IPS-18a (cell line): ENCODE measurements at regions not wholly inside any gene's neighbourhood (a gene's known extent, or its start where the extent isn't known, plus 50 kb on each side); places are given as distances from the start of the nearest gene placed in this dataset.
"Not testable (repeated sequence)": the region's sequence is repeated elsewhere in the genome, so short reads cannot be mapped to it uniquely, and the experiment has no call there.

Source experiments
- H3K27ac ChIP-seq: one replicate; pipeline ENCODE4 v1.5.1; 2013; ENCODE audit warnings: low read length
- H3K27me3 ChIP-seq: one replicate; pipeline ENCODE4 v1.6.1; 2013; ENCODE audit warnings: mild to moderate bottlenecking, low read length; ENCODE audit not compliant: control insufficient read depth, insufficient read depth
- H3K36me3 ChIP-seq: one replicate; pipeline ENCODE4 v1.6.1; 2013; ENCODE audit warnings: low read depth, low read length; ENCODE audit not compliant: control insufficient read depth
- H3K4me1 ChIP-seq: one replicate; pipeline ENCODE4 v1.6.1; 2013; ENCODE audit warnings: low read depth, low read length; ENCODE audit not compliant: control insufficient read depth
- H3K4me3 ChIP-seq: one replicate; pipeline ENCODE4 v1.5.1; 2013; ENCODE audit warnings: low read length
- H3K9ac ChIP-seq: one replicate; pipeline ENCODE4 v1.6.1; 2013; ENCODE audit warnings: mild to moderate bottlenecking, low read length, moderate library complexity
- H3K9me3 ChIP-seq: one replicate; pipeline ENCODE4 v1.6.1; 2013; ENCODE audit warnings: low read depth, low read length; ENCODE audit not compliant: control insufficient read depth

DNA sequence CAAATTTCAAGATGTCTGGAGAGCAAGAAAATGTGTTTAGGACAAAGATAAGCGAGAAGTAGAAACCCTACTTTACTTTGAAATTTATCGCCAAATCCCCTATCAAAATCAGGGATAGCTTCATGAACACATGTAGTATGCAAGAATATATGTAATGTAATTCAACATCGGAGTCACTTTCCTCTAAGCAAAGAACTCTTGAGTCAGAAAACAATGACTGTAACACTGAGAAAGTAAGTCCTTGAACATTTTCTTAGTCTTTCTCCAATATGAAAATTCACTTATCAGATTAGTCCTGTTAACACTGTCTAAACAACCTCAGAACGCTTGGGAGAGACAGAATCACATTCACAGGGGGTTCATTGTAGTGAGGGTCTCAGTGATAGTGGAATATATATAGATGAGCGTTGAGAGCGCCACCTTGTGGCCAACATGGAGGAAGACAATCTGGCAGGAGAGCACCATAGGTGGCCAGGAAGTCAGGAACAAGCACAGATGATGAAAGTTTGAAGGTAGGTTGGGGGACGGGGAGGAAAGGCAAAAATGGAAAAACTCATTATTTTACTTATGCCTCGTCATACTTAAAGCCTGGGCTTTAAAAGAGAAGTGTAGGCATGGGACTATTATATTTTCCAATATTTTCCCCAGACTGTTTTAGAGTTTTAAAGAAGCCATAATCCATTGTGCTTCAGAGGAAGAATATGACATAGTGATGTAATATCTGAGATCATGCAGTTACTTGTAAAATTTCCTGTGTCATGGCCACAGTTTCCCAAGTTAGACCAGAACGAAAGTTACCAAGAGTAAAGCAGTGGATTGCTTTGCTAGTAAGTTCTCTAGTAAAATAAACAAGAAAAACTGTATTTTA, 115.5 kb upstream of the GNAI1 start:
- Histone ChIP-seq H3K9me3 (no peaks in the 10 kb centered on the region), H3K36me3 (no peaks in the 10 kb centered on the region), H3K4me1 (peaks cover 16% of the 10 kb centered on the region), H3K9ac (no peak overlapping the region), H3K4me3 (no peak overlapping the region), H3K27me3 (no peaks in the 10 kb centered on the region), H3K27ac (no peak overlapping the region)

- Histone ChIP-seq H3K4me3 (no peak overlapping the region), H3K36me3 (no peaks in the 10 kb centered on the region), H3K9me3 (no peaks in the 10 kb centered on the region), H3K27me3 (no peaks in the 10 kb centered on the region), H3K9ac (no peak overlapping the region), H3K27ac (no peak overlapping the region), H3K4me1 (peaks cover 25% of the 10 kb centered on the region)
Observed at GRCh38 chr7:80017101-80017698, 117.4 kb upstream of the GNAI1 start.

DNA sequence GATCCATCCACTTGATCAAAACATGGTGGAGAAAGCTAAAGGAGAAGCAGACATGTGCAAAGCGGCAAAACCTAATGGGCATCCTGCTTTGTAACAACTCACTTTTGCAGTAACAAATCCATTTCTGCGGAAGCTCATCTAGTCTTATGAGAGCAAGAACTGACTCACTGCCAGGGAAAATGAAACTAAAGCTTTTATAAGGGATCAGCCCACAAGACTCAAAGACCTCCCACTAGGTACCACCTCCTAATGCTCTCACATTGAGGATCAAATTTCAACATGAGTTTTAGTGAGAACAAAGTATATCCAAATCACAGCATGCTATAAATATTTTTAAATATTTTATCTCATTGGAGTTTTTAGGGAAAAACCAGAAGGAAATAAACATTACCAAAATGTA, 120.1 kb upstream of the GNAI1 start:
- Histone ChIP-seq H3K9me3 (no peaks in the 10 kb centered on the region), H3K27ac (peak overlapping the region; percentile 62), H3K9ac (no peak overlapping the region), H3K36me3 (no peaks in the 10 kb centered on the region), H3K27me3 (no peaks in the 10 kb centered on the region), H3K4me1 (peaks cover 25% of the 10 kb centered on the region), H3K4me3 (peak overlapping the region; percentile 42)

- Histone ChIP-seq H3K9ac (no peak overlapping the region), H3K4me1 (no peaks in the 10 kb centered on the region), H3K27me3 (no peaks in the 10 kb centered on the region), H3K27ac (no peak overlapping the region), H3K9me3 (no peaks in the 10 kb centered on the region), H3K36me3 (no peaks in the 10 kb centered on the region), H3K4me3 (no peak overlapping the region)
Observed at GRCh38 chr7:80008039-80008438, 126.6 kb upstream of the GNAI1 start.

DNA sequence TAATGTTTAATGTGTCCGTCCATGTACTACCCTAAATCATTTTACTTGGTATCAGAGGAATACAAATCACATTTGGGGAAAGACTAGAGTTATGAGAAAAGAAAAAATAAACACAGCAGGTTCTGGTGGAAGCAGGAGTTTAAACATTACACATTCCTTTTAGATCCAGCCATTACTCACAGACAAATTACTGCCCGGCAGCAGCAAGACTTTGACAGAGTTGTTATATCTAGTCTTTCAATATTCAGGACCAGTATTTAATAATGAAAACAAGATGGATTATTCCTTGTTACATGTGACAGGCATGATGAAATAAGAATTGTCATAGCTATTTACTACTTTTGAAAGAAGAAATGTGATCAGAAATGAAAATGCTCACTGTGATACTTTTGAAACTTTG, 131.8 kb upstream of the GNAI1 start:
- Histone ChIP-seq H3K4me1 (no peaks in the 10 kb centered on the region), H3K27me3 (no peaks in the 10 kb centered on the region), H3K36me3 (no peaks in the 10 kb centered on the region), H3K27ac (no peak overlapping the region), H3K4me3 (no peak overlapping the region), H3K9ac (no peak overlapping the region), H3K9me3 (no peaks in the 10 kb centered on the region)

DNA sequence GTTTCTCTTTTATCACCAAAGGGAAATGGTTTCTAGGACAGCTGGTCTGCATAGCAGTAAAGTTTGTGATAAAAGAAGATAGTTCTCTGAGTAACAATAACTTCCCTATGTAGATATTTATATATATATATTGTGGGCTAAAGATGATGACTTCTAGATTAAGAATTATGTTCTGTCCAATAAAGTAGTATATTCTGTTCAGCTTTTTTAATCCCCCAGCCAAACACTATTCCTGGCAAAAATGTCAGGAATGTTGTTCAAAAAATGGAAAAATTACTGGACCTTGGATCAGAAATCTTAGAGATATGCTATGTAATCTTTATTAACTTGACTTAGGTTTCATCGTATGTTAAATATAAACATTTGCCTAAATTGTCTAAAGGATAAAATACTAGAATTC, 136.3 kb upstream of the GNAI1 start:
- no peaks in the 10 kb centered on the region for H3K27me3 ChIP-seq
- H3K36me3 ChIP-seq, result no peaks in the 10 kb centered on the region
- H3K9me3 ChIP-seq, result no peaks in the 10 kb centered on the region
- H3K4me3 ChIP-seq, result no peak overlapping the region
- H3K9ac ChIP-seq, result no peak overlapping the region
- no peaks in the 10 kb centered on the region for H3K4me1 ChIP-seq
- no peak overlapping the region for H3K27ac ChIP-seq

DNA sequence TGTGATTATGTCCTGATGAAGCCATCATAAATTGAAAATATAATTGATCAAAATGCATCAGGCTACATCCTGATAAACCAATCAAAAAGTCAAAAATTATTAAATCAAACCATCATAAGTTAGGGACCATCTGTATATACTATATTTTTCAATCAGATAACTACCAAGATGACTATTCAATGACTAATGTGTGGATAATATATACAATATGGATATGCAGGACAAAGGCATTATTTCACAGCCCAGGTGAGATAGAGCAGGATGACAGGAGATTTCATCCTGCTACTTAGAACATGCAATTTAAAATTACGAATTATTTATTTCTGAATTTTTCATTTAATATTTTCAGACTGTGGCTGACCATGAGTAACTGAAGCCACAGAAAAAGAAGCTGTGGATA, 137.3 kb upstream of the GNAI1 start:
- H3K36me3 ChIP-seq, result no peaks in the 10 kb centered on the region

DNA sequence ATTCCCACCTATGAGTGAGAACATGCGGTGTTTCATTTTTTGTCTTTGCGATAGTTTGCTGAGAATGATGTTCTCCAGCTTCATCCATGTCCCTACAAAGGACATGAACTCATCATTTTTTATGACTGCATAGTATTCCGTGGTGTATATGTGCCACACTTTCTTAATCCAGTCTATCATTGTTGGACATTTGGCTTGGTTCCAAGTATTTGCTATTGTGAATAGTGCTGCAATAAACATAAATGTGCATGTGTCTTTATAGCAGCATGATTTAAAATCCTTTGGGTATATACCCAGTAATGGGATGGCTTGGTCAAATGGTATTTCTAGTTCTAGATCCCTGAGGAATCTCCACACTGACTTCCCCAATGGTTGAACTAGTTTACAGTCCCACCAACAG, 138.9 kb upstream of the GNAI1 start:
- H3K27ac ChIP-seq, H3K9ac ChIP-seq, H3K4me1 ChIP-seq, H3K27me3 ChIP-seq, H3K36me3 ChIP-seq, H3K9me3 ChIP-seq, H3K4me3 ChIP-seq: not testable (repeated sequence)

More for the DNA sequence above, 137.3 kb upstream of the GNAI1 start:
- no peaks in the 10 kb centered on the region for H3K9me3 ChIP-seq
- no peaks in the 10 kb centered on the region for H3K27me3 ChIP-seq
- no peak overlapping the region for H3K27ac ChIP-seq
- no peak overlapping the region for H3K4me3 ChIP-seq
- no peaks in the 10 kb centered on the region for H3K4me1 ChIP-seq
- H3K9ac ChIP-seq, result no peak overlapping the region

- Histone ChIP-seq H3K27ac (no peak overlapping the region), H3K36me3 (no peaks in the 10 kb centered on the region), H3K4me3 (no peak overlapping the region), H3K9ac (no peak overlapping the region), H3K9me3 (no peaks in the 10 kb centered on the region), H3K4me1 (no peaks in the 10 kb centered on the region), H3K27me3 (no peaks in the 10 kb centered on the region)
Observed at GRCh38 chr7:79988653-79989052, 146.0 kb upstream of the GNAI1 start.

- H3K27me3 ChIP-seq, result no peaks in the 10 kb centered on the region
- H3K36me3 ChIP-seq, result no peaks in the 10 kb centered on the region
- no peaks in the 10 kb centered on the region for H3K9me3 ChIP-seq
- no peak overlapping the region for H3K9ac ChIP-seq
- no peaks in the 10 kb centered on the region for H3K4me1 ChIP-seq
- H3K4me3 ChIP-seq, result no peak overlapping the region
- H3K27ac ChIP-seq, result no peak overlapping the region
Observed at GRCh38 chr7:79984210-79984609, 150.4 kb upstream of the GNAI1 start.

GRCh38 chr7:79982141-79982770, 152.4 kb upstream of the GNAI1 start:
- Histone ChIP-seq H3K27me3 (no peaks in the 10 kb centered on the region), H3K4me1 (no peaks in the 10 kb centered on the region), H3K27ac (no peak overlapping the region), H3K9ac (no peak overlapping the region), H3K9me3 (no peaks in the 10 kb centered on the region), H3K36me3 (no peaks in the 10 kb centered on the region), H3K4me3 (no peak overlapping the region)
